Suppressor macrophage (primary cell): ENCODE measurements at regions not wholly inside any gene's neighbourhood (a gene's known extent, or its start where the extent isn't known, plus 50 kb on each side); places are given as distances from the start of the nearest gene placed in this dataset.
A peak's percentile ranks its signal among the peaks of the same experiment; 100 is the strongest.
"Not testable (repeated sequence)": the region's sequence is repeated elsewhere in the genome, so short reads cannot be mapped to it uniquely, and the experiment has no call there.

ENCODE experiments used
- DNase-seq, 4 experiments: peaks; one replicate each; pipeline ENCODE4 v3.0.0-alpha.2; 2020 to 2022

DNA sequence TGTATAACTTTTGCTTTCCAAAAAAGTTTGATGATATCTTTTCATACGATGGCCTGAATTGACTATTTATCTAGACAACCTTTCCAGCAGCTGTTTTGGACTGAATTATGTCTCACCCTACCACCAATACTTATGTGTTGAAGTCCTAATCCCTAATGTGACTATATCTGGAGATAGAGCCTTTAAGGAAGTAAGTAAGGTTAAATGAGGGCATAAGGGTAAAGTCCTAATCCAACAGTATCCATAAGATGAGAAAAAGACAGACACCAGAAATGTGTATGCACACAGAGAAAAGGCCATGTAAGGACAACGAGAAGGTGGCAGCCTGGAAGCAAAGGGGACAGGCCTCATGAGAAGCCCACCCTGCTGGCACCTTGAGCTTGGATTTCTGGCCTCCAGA, 86.6 kb upstream of the PPARGC1A start:
- no peak for DNase-seq

- no peak for DNase-seq
Measured at GRCh38 chr4:23973308-23973855, 83.5 kb upstream of the PPARGC1A start.

GRCh38 chr4:23972805-23973204, 83.0 kb upstream of the PPARGC1A start:
- DNase-seq: no peak

DNA sequence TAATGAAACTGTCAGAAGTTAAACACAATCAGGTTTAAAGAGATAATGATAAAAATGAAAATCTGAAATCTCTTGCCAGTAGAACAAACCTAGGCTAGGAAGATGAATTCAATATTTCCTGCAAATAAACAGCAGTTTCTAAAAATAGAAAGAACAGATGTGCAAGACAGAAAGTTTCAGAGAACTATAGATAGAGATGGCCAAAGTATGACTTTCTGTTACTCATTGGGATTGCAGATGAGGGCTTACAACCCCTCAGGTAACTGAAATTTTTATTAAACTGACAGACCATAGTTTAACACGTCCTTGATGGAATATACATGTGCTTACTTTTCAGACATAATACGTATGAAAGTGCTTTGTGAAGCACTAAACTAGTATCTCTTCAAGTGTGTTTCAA, 82.3 kb upstream of the PPARGC1A start:
- no peak for DNase-seq

DNA sequence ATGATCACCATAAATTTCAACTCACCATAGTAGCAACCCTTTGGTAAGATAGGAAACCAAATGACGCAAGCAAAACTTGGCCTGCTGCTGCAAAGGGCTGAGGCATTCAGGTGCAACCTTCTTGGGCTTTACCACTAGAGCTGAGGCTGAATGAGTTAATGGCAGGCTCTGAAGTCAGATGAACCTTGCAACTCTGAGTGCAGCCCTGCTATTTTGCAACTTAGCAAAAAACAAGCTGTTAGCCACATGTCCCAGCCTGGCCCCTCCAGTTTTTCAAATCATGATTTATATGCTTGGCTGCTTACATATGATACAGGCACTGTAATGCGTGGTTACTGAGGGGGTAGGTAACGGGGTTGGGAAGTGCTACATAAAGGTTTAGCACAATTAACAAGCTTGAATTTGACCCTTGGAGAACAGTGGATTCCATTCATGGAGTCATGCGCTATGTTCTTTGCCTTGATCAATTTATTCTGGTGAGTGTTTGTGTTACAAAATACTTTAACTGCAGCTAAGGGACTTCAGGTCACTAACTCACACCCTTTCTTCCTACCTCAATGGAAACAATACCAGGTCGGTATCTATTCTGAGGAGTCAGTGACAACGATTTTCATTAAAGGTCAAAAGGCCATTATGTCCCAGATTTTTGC, 80.5 kb upstream of the PPARGC1A start:
- no peak for DNase-seq

- no peak for DNase-seq
Measured at GRCh38 chr4:23969635-23970145, 79.8 kb upstream of the PPARGC1A start.

DNA sequence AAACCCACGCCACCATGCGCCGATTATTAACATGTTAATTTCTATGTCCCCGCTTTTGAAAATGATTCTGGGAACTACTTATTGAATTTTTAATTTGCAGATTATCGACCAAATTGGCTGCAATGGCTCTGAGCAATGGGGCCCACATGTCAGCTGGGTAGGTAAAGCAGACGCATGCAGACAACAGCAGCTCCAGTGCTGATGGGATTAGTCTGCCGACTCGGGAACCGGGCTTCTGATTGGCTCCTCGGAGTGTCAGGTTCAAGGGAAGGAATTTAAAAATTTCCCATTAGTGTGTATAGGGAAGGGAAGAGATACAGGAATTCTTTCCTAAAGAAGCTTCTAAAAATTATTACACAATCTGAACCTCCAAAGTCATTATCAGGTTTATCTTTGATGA, 77.4 kb upstream of the PPARGC1A start:
- no peak for DNase-seq

GRCh38 chr4:23966725-23967124, 76.9 kb upstream of the PPARGC1A start:
- DNase-seq: peak in 3 of 4 experiments; percentile 17 to 42 (median 28)

DNA sequence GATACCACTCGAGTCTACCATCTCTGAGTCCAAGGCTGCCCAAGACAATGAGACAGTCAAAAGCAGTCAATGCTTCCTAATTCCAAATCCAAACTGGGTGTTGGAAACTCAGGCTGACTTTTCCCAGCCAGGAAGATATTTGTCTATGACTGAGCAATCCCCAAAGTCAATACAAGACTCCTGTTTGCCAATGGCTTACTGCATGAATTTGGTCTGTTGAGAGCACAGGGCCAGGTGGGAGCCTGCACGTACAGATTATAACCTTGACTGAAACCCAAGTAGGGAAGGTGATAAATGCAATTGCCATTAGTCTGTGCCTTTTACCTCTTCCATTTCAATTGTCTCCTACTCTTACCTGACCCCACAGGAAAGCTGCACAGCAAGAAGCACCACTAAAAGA, 72.6 kb upstream of the PPARGC1A start:
- no peak for DNase-seq

- DNase-seq: not testable (repeated sequence)
Measured at GRCh38 chr4:23961395-23961794, 71.5 kb upstream of the PPARGC1A start.

DNA sequence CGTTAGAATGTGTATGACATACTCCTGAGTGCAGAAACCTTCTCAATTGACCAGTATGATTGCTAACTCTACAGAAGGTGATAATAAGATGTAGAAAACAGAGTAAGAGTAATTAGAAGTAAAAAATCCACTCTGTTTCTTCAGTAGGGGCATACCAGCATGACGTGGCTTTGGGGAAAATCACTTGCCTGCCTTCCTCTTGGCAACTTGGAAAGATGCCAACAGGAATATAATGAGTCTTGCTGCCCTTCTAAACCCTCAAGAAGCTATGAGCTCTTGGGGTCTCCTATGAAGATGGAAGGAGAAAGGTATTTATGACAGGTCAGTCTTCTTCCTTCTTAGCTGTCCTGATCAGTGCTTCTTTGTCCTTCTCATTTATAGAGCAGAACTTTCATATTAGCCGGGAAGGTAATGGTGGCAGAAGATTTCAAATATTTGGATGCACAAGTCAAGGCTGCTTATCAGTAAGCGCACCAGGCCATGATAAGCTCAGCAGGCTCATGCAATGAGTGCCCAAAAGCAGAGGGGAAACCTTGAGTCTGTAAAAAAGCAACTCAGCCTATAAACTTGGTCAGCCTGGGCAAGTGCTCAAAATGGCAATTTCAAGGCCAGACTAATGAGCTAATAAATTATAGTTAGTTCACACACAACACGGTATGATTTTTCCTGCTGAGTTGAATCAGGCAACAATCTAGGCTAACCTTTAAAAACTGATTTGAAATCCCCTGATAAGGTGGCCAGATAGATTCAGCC, 69.7 kb upstream of the PPARGC1A start:
- peak in 3 of 4 experiments; percentile 11 to 44 (median 16) for DNase-seq

GRCh38 chr4:23958749-23959148, 68.9 kb upstream of the PPARGC1A start:
- no peak for DNase-seq

DNA sequence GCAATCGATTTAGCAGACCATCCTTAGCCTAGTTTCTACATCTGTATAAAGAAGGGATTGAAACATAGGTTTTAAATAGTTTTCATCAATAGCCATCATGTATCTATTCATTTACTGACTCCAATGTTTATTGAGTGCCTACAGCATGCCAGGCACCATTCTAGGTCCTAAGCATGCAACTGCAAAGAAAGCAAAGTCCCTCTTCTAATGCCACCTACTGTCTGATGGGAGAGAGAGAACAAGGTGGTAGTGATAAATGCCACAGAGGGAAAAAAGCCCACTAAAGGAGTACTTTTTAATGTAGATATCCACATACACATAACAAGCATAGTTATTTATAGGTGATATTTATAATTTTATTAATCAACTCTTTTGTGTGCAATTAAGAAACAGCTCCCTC, 67.6 kb upstream of the PPARGC1A start:
- DNase-seq: no peak

DNA sequence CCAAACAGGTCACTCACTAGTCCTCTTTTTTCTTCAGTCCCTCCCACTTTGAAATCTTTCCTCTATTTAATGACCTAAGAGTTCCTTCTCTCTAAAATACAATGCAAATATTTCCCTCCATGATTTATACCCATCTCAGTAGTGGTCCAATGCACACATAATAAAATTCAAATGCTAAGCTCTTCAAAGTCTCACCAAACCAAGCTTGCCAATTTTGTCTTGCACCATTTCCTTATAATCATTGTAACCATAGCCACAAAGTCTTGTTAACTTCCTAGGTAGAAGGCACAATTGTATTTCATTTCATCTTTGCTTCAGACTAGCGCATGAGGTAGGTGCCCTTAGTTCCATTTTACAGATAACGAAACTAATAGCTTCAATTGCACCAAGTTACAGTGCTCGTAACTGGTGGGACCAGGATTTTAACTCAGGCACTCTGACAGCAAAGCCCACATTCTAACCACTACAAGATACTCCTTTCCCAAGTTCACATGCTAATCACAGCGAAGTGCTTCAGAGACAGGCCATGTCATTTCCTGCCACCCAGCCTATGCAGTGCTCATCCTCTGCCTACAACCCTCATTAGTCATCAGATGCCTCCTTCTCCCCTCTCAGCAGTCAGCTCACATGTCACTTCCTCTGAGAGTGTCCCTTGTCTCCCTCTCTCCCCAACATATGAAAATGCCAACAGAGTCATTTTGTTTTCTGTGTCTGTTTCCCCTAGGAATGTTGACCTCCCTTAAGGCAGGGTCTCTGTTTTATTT, 66.9 kb upstream of the PPARGC1A start:
- DNase-seq: peak; percentile 56 to 82 (median 68)

DNA sequence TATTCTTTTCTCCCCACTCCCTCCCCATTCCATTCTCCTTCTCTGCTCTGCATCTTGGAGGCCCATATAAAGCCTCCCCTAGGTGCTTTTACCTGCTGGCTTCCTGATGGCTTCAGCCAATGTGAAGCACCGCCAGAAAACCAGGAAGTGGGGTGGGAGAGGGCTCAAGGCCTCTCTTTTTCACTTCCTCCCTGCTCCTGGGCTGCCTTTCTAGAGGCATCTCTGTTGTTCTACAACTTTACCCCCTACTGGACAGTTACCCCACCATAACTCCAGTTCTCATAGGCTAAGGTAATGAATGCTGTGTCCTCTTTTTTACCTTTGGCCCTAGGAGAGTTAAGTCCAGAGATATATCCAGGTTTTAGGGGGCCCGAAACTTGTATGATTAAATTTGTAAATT, 62.4 kb upstream of the PPARGC1A start:
- DNase-seq: peak in 3 of 4 experiments; percentile 8 to 38 (median 23)

DNA sequence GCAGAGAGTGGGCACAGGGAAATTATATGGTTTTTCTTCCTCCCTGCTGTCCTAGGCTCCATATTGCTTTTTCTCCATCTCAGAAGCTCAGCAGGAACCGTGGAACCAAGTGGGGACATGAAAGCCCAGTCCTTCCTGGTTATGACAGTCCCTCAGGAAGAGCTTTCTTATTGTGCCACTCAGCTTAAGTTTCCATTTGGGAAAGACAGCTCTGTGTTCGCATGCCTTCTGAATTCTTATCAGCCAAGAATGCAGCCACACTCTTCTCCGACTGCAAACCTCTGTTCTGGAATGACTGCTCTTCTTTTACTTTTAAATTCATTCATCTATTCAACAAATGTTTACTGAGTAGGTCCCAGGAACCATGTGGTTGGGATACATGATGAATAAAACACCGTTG, 58.0 kb upstream of the PPARGC1A start:
- DNase-seq: no peak

- DNase-seq: no peak
Measured at GRCh38 chr4:23946299-23946698, 56.5 kb upstream of the PPARGC1A start.

GRCh38 chr4:23945451-23946017, 55.7 kb upstream of the PPARGC1A start:
- DNase-seq: peak; percentile 79 to 91 (median 84)

GRCh38 chr4:23944556-23944955, 54.7 kb upstream of the PPARGC1A start:
- peak; percentile 30 to 60 (median 46) for DNase-seq

DNA sequence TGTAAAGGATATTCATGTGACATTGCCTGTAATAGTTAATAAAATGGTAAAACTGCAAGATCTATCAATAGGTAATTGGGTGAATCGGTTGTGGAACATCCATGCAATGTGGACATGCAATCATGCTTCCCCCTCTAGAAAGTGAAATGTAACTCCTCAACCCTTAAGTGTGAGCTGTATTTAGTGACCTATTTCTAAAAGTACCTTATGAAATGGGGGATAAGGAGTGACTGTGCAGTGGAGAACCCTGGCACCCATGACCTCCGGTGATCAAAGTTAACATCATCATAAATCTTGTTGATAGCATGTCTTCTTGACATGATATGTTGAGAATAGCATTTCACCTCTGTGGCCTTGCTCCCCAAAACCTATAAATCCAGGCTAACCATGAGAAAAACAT, 53.6 kb upstream of the PPARGC1A start:
- DNase-seq: no peak

GRCh38 chr4:23942471-23942870, 52.6 kb upstream of the PPARGC1A start:
- DNase-seq: no peak
